K562 (cell line): ENCODE measurements at regions not wholly inside any gene's neighbourhood (a gene's known extent, or its start where the extent isn't known, plus 50 kb on each side); places are given as distances from the start of the nearest gene placed in this dataset.

ENCODE experiments used
- CTCF ChIP-seq, 3 experiments: IDR thresholded peaks in 2 of 3; conservative IDR thresholded peaks in 1 of 3; 2 replicates each; pipeline ENCODE4 v1.5.1; 2011 to 2012; ENCODE audit warnings: low read length in 3 of 3, mild to moderate bottlenecking in 3 of 3, control low read depth in 2 of 3, improper control_type of control experiment in 1 of 3, inconsistent platforms in 1 of 3, low read depth in 1 of 3, mixed read lengths in 1 of 3, moderate library complexity in 1 of 3; ENCODE audit not compliant: insufficient read depth in 2 of 3
- GATAD2A ChIP-seq: fragments of 450-650 bp; IDR thresholded peaks from 2 replicates; pipeline ENCODE4 v1.6.1; 2017
- MAFF ChIP-seq: IDR thresholded peaks from 2 replicates; pipeline ENCODE4 v1.6.1; 2012; ENCODE audit warnings: low read length, improper control_type of control experiment

- TF ChIP-seq CTCF (IDR thresholded peaks at IDR 0.05 in 2 of 3, conservative IDR thresholded peaks at IDR 0.05 in 1 of 3; ENCODE audit: insufficient read depth in 2 of 3, low read depth in 1 of 3, low read length in 3 of 3) (no peak), MAFF (no peak), GATAD2A (no peak)
Measured at GRCh38 chr11:87926250-87926970, 248.8 kb downstream of the RAB38 start.
